G401 (cell line): ENCODE measurements at regions not wholly inside any gene's neighbourhood (a gene's known extent, or its start where the extent isn't known, plus 50 kb on each side); places are given as distances from the start of the nearest gene placed in this dataset.
"Not testable (repeated sequence)": the region's sequence is repeated elsewhere in the genome, so short reads cannot be mapped to it uniquely, and the experiment has no call there.

Source experiments
- DNase-seq: peaks from one replicate; pipeline ENCODE4 v3.0.0-alpha.2; 2015; ENCODE audit warnings: low spot score
- in situ Hi-C: cut with HindIII; loops from 2 replicates; pipeline ENCODE4 v1.10.0; 2016; ENCODE audit warnings: low sequenced_read_pairs, mixed read lengths

GRCh38 chr15:31175484-31175883 is 74.0 kb upstream of the TRPM1 start:
- DNase-seq: no peak
- in situ Hi-C loops: no loop called here

- in situ Hi-C loops: no loop called here
- no peak for DNase-seq
Observed at GRCh38 chr15:31177951-31178350, 76.4 kb upstream of the TRPM1 start.

GRCh38 chr15:31178705-31179104 is 77.2 kb upstream of the TRPM1 start:
- in situ Hi-C loops: no loop called here
- no peak for DNase-seq

GRCh38 chr15:31179693-31180092 is 78.2 kb upstream of the TRPM1 start:
- in situ Hi-C loops: no loop called here
- no peak for DNase-seq

- in situ Hi-C loops: no loop called here
- DNase-seq: no peak
Observed at GRCh38 chr15:31193291-31193690, 91.8 kb upstream of the TRPM1 start.

GRCh38 chr15:31195871-31196270 is 94.3 kb upstream of the TRPM1 start:
- DNase-seq: no peak
- in situ Hi-C loops: no loop called here

GRCh38 chr15:31197497-31198414 is 96.2 kb upstream of the TRPM1 start:
- in situ Hi-C loops: no loop called here
- DNase-seq: no peak

- peak; percentile 86 for DNase-seq
- in situ Hi-C loops: loop anchor here (25.0 kb wide), 1 partner anchor 287 kb away; no protein-coding TSS in a partner anchor
Observed at GRCh38 chr15:31200735-31201151, 99.2 kb upstream of the TRPM1 start.

- no peak for DNase-seq
- in situ Hi-C loops: loop anchor here (25.0 kb wide), 1 partner anchor 284 kb away; no protein-coding TSS in a partner anchor
Observed at GRCh38 chr15:31202953-31203352, 101.4 kb upstream of the TRPM1 start.

- in situ Hi-C loops: loop anchor here (25.0 kb wide), 1 partner anchor 283 kb away; no protein-coding TSS in a partner anchor
- no peak for DNase-seq
Observed at GRCh38 chr15:31203999-31204398, 102.5 kb upstream of the TRPM1 start.

GRCh38 chr15:31206386-31207181 is 105.1 kb upstream of the TRPM1 start:
- in situ Hi-C loops: loop anchor here (25.0 kb wide), 1 partner anchor 281 kb away; no protein-coding TSS in a partner anchor
- DNase-seq: peak; percentile 68

GRCh38 chr15:31207246-31207645 is 105.7 kb upstream of the TRPM1 start:
- in situ Hi-C loops: loop anchor here (25.0 kb wide), 1 partner anchor 280 kb away; no protein-coding TSS in a partner anchor
- no peak for DNase-seq

- in situ Hi-C loops: loop anchor here (25.0 kb wide), 1 partner anchor 279 kb away; no protein-coding TSS in a partner anchor
- not testable (repeated sequence) for DNase-seq
Observed at GRCh38 chr15:31207861-31208260, 106.3 kb upstream of the TRPM1 start.

- in situ Hi-C loops: loop anchor here (25.0 kb wide), 1 partner anchor 278 kb away; no protein-coding TSS in a partner anchor
- no peak for DNase-seq
Observed at GRCh38 chr15:31208817-31209216, 107.3 kb upstream of the TRPM1 start.

- DNase-seq: no peak
- in situ Hi-C loops: loop anchor here (25.0 kb wide), 1 partner anchor 276 kb away; no protein-coding TSS in a partner anchor
Observed at GRCh38 chr15:31211353-31211752, 109.8 kb upstream of the TRPM1 start.

GRCh38 chr15:31212326-31213080 is 111.0 kb upstream of the TRPM1 start:
- no peak for DNase-seq
- in situ Hi-C loops: loop anchor here (25.0 kb wide), 1 partner anchor 275 kb away; no protein-coding TSS in a partner anchor

GRCh38 chr15:31214158-31214863 is 112.3 kb upstream of the KLF13 start:
- no peak for DNase-seq
- in situ Hi-C loops: loop anchor here (25.0 kb wide), 1 partner anchor 273 kb away; no protein-coding TSS in a partner anchor

- DNase-seq: peak; percentile 74
- in situ Hi-C loops: loop anchor here (25.0 kb wide), 1 partner anchor 272 kb away; no protein-coding TSS in a partner anchor
Observed at GRCh38 chr15:31214864-31215489, 111.7 kb upstream of the KLF13 start.
